ENCODE measurements at regions not wholly inside any gene's neighbourhood (a gene's known extent, or its start where the extent isn't known, plus 50 kb on each side); places are given as distances from the start of the nearest gene placed in this dataset.

DNA sequence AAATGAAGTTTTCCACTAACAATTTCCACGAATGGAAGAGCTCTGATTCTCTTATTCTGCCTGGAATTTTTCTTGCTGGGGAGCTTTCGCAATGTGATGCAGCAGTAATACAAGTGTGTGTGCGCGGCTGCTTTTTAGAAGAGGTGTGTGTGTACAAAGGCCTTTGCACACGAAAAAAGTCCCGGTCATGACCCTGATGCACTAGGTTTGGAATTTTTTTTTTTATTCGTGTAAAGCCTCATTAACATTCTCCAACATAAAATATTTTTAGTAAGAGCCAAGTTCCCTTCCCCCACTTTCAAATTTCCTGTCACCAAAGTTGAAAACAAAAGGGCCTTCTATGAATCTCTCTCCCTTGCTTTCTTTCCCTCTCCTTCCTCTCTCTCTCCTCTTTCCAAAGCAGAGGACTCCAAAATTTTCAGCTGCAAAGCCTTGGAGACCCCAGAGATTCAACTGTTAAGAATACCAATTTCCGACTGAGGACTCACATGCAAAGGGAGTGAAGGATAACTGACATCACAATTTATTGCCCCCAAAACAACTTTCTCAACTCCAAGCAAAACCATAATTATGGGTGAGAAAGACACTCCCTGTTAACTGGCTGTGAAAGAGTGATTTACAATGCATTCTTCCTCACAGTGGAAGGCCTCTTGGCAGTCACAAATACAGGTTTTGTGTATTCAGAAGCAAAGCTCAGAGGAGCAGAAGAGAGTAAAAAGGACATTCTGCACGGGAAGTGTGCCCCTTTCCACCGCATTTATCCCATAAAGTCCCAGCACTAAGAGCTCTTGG is 421.2 kb upstream of the JARID2 start:
- Histone ChIP-seq H3K36me3 (no peaks in the 10 kb centered on the region), H3K4me1 (peaks cover 4 to 17% (median 8%) of the 10 kb centered on the region in 4 donors), H3K27me3 (no peaks in the 10 kb centered on the region), H3K4me3 (no peak overlapping the region), H3K9me3 (no peaks in the 10 kb centered on the region), H3K27ac (replicated peaks in 1 of 4) (no peak overlapping the region)
- no peak for TF ChIP-seq POLR2AphosphoS5 (IDR thresholded peaks at IDR 0.05)
- TF ChIP-seq, protein P1, sequence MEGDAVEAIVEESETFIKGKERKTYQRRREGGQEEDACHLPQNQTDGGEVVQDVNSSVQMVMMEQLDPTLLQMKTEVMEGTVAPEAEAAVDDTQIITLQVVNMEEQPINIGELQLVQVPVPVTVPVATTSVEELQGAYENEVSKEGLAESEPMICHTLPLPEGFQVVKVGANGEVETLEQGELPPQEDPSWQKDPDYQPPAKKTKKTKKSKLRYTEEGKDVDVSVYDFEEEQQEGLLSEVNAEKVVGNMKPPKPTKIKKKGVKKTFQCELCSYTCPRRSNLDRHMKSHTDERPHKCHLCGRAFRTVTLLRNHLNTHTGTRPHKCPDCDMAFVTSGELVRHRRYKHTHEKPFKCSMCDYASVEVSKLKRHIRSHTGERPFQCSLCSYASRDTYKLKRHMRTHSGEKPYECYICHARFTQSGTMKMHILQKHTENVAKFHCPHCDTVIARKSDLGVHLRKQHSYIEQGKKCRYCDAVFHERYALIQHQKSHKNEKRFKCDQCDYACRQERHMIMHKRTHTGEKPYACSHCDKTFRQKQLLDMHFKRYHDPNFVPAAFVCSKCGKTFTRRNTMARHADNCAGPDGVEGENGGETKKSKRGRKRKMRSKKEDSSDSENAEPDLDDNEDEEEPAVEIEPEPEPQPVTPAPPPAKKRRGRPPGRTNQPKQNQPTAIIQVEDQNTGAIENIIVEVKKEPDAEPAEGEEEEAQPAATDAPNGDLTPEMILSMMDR (IDR thresholded peaks at IDR 0.05), result no peak
- no peak for TF ChIP-seq EP300 (IDR thresholded peaks at IDR 0.05)
- no peak for TF ChIP-seq POLR2A (IDR thresholded peaks at IDR 0.05; ENCODE audit: low read depth)
- DNase-seq (ENCODE audit: extremely low spot score), result no peak
- intact Hi-C loops (cut with DNase I), result no loop called here
- 69% methylated on average over 10 of the region's 10 CpGs for WGBS

- no peak overlapping the region for H3K27ac ChIP-seq (replicated peaks in 1 of 4)
- 84% methylated on average over 4 of the region's 4 CpGs for WGBS
Observed at GRCh38 chr6:14826456-14826855, 419.4 kb upstream of the JARID2 start.

DNA sequence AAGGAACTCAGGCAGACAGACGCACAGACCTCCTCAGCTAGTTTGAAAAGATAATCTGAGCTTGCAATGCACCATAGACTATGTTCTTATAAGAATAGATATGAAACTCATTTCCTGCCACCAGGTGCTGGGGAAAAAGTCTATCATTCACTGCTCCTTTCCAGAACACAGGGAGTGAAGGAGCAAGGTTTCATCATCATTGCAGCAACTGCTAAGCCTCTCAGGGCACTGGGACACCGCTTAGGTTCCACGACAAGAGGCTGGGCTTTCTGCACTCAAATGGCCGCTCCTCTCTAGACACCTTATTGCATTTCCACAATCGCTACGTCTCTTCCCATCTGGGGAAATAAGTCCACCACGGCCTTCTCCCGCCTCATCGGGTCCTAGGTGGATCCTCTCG is 418.5 kb upstream of the JARID2 start:
- Histone ChIP-seq H3K9me3 (no peaks in the 10 kb centered on the region), H3K4me1 (peaks cover 4 to 17% (median 7%) of the 10 kb centered on the region in 4 donors), H3K27me3 (no peaks in the 10 kb centered on the region), H3K4me3 (no peak overlapping the region), H3K27ac (replicated peaks in 1 of 4) (no peak overlapping the region), H3K36me3 (no peaks in the 10 kb centered on the region)
- DNase-seq (ENCODE audit: extremely low spot score), result no peak
- intact Hi-C loops (cut with DNase I), result no loop called here
- 98% methylated on average over 10 of the region's 10 CpGs for WGBS
- no peak for TF ChIP-seq POLR2A (IDR thresholded peaks at IDR 0.05; ENCODE audit: low read depth)
- TF ChIP-seq EP300 (IDR thresholded peaks at IDR 0.05), result no peak
- no peak for TF ChIP-seq POLR2AphosphoS5 (IDR thresholded peaks at IDR 0.05)
- TF ChIP-seq, protein P1 (IDR thresholded peaks at IDR 0.05), result no peak

More at GRCh38 chr6:14826456-14826855, 419.4 kb upstream of the JARID2 start:
- intact Hi-C loops (cut with DNase I), result no loop called here
- H3K4me3 ChIP-seq, result no peak overlapping the region
- no peaks in the 10 kb centered on the region for H3K9me3 ChIP-seq
- no peaks in the 10 kb centered on the region for H3K27me3 ChIP-seq
- H3K36me3 ChIP-seq, result no peaks in the 10 kb centered on the region
- no peak for DNase-seq (ENCODE audit: extremely low spot score)
- TF ChIP-seq POLR2AphosphoS5 (IDR thresholded peaks at IDR 0.05) (no peak), EP300 (IDR thresholded peaks at IDR 0.05) (no peak), POLR2A (IDR thresholded peaks at IDR 0.05; ENCODE audit: low read depth) (no peak)
- TF ChIP-seq, protein P1 (IDR thresholded peaks at IDR 0.05), result no peak
- peaks cover 4 to 17% (median 8%) of the 10 kb centered on the region in 4 donors for H3K4me1 ChIP-seq

DNA sequence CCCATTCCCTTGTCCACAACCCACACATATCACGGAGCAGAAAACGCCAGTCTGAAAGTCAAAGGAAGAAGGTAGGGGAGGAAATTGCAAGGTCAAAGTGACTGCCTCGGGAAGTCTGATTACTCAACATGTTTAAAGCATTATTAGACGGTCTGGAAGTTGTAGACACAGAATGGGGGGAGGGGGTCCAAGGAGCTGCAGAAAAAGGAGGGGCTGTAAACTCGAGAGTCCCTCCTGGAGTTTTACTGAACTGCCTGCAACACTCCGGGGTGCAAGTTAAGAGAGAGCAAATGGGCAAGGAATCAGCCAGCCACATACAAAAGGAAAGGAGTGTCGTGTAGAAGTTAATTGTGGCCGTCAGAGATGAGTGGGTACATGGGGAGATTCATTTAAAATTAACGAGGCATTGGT is 417.7 kb upstream of the JARID2 start:
- 71% methylated on average over 9 of the region's 9 CpGs for WGBS
- DNase-seq (ENCODE audit: extremely low spot score), result no peak
- no peaks in the 10 kb centered on the region for H3K36me3 ChIP-seq
- TF ChIP-seq EP300 (IDR thresholded peaks at IDR 0.05), result no peak
- no peak for TF ChIP-seq POLR2AphosphoS5 (IDR thresholded peaks at IDR 0.05)
- intact Hi-C loops (cut with DNase I), result no loop called here
- H3K27me3 ChIP-seq, result no peaks in the 10 kb centered on the region
- no peak overlapping the region for H3K4me3 ChIP-seq
- peaks cover 4 to 17% (median 6%) of the 10 kb centered on the region in 4 donors for H3K4me1 ChIP-seq
- no peaks in the 10 kb centered on the region for H3K9me3 ChIP-seq
- no peak overlapping the region for H3K27ac ChIP-seq (replicated peaks in 1 of 4)

DNA sequence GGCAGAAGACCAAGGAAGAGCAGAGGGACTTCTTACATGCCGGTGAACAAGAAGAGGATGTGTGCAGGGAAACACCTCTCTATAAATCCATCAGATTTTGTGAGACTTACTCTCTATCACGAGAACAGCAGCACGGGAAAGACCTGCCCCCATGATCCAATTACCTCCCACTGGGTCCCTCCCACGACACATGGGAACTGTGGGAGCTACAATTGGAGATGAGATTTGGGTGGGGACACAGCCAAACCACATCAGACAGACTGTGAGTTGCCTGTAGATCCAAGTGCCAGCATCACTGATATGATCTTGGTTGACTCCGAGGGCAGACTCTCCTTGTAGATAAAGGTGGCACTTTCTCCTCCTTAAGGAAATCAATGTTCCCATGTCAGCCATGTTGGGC is 414.8 kb upstream of the JARID2 start:
- TF ChIP-seq POLR2A (IDR thresholded peaks at IDR 0.05; ENCODE audit: low read depth) (no peak), EP300 (IDR thresholded peaks at IDR 0.05) (no peak), POLR2AphosphoS5 (IDR thresholded peaks at IDR 0.05) (no peak)
- TF ChIP-seq, protein P1 (IDR thresholded peaks at IDR 0.05), result no peak
- Histone ChIP-seq H3K4me1 (peaks cover 0 to 10% (median 2%) of the 10 kb centered on the region in 4 donors), H3K27ac (replicated peaks in 1 of 4) (no peak overlapping the region), H3K9me3 (no peaks in the 10 kb centered on the region), H3K27me3 (no peaks in the 10 kb centered on the region), H3K36me3 (no peaks in the 10 kb centered on the region), H3K4me3 (no peak overlapping the region)
- no peak for DNase-seq (ENCODE audit: extremely low spot score)
- intact Hi-C loops (cut with DNase I), result loop anchor here (10.0 kb wide), 1 partner anchor 186 kb away; no protein-coding TSS in a partner anchor
- 95% methylated on average over 5 of the region's 5 CpGs for WGBS
